ENCODE measurements at regions not wholly inside any gene's neighbourhood (a gene's known extent, or its start where the extent isn't known, plus 50 kb on each side); places are given as distances from the start of the nearest gene placed in this dataset.
"Not testable (repeated sequence)": the region's sequence is repeated elsewhere in the genome, so short reads cannot be mapped to it uniquely, and the experiment has no call there.

DNA sequence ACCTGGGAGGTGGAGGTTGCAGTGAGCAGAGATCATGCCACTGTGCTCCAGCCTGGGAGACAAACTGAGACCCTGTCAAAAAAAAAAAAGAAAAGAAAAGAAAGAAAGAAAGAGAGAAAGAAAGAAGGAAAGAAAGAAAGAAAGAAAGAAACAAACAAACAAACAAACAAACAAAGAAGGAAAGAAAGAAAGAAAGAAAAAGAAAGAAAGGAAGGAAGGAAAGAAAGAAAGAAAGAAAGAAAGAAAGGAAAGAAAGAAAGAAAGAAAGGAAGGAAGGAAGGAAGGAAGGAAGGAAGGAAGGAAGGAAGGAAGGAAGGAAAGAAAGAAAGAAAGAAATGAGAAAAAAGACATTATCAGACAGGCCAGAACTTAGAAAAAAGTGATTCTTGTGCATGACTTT, 291.0 kb upstream of the FOXK1 start:
- not testable (repeated sequence) for H3K4me3 ChIP-seq (ENCODE audit: insufficient read depth, low read depth, low read length); H3K27ac ChIP-seq (ENCODE audit: insufficient read depth, low read depth, low read length, poor library complexity, severe bottlenecking); H3K27me3 ChIP-seq (ENCODE audit: control insufficient read depth, insufficient read depth, low read length, poor library complexity, severe bottlenecking); H3K9me3 ChIP-seq (ENCODE audit: control insufficient read depth, low read length); H3K36me3 ChIP-seq (ENCODE audit: control insufficient read depth, insufficient read depth, low read length); H3K4me1 ChIP-seq (ENCODE audit: control insufficient read depth, insufficient read depth, low read length)

DNA sequence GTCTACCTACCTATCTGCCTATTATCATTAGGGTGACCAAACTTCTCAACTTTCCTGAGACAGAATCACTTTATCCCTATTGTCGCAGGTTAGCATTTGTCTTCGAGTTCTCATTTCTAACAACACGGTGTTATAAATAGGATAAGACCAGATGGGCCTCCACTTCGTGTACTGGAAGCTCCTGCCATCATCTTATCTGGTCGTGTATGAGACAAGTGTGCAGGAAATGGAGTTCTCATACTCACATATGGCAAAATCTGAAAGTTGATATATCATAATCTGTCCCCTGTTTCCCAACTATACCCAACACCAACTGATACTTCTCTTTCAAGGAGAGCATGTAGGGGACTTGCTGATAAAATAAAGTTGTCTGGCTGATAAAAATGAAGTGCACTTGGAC, 287.4 kb upstream of the FOXK1 start:
- 72 to 73% methylated on average over 4 to 5 of the region's 5 CpGs for WGBS, 2 experiments
- Histone ChIP-seq H3K27ac (ENCODE audit: insufficient read depth, low read depth, low read length, poor library complexity, severe bottlenecking) (no peak overlapping the region), H3K4me1 (ENCODE audit: control insufficient read depth, insufficient read depth, low read length) (no peaks in the 10 kb centered on the region), H3K36me3 (ENCODE audit: control insufficient read depth, insufficient read depth, low read length) (no peaks in the 10 kb centered on the region), H3K4me3 (ENCODE audit: insufficient read depth, low read depth, low read length) (no peak overlapping the region), H3K9me3 (ENCODE audit: control insufficient read depth, low read length) (no peaks in the 10 kb centered on the region), H3K27me3 (ENCODE audit: control insufficient read depth, insufficient read depth, low read length, poor library complexity, severe bottlenecking) (no peaks in the 10 kb centered on the region)

DNA sequence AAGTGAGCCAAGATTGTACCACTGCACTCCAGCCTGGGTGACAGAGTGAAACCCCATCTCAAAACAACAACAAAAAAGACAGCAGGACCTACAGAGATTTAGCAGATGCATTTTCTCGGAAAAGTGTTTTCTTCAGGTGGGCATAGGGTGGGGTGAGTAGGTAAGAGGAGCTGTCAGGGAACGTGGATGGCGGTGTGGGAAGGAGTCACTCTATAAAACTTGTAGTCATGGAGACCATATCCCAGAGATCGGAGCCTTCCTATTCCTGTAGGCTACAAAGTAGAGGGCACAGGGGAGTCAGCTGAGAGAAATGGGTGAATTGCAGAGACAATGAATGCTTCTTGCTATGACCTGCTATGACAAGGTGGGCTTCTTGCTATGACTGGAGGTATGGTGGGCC, 283.0 kb upstream of the FOXK1 start:
- Histone ChIP-seq H3K4me1 (ENCODE audit: control insufficient read depth, insufficient read depth, low read length) (no peaks in the 10 kb centered on the region), H3K27ac (ENCODE audit: insufficient read depth, low read depth, low read length, poor library complexity, severe bottlenecking) (no peak overlapping the region), H3K27me3 (ENCODE audit: control insufficient read depth, insufficient read depth, low read length, poor library complexity, severe bottlenecking) (no peaks in the 10 kb centered on the region), H3K4me3 (ENCODE audit: insufficient read depth, low read depth, low read length) (no peak overlapping the region), H3K9me3 (ENCODE audit: control insufficient read depth, low read length) (peaks cover 3% of the 10 kb centered on the region), H3K36me3 (ENCODE audit: control insufficient read depth, insufficient read depth, low read length) (no peaks in the 10 kb centered on the region)
- 84 to 88% methylated on average over 4 of the region's 4 CpGs for WGBS, 2 experiments

DNA sequence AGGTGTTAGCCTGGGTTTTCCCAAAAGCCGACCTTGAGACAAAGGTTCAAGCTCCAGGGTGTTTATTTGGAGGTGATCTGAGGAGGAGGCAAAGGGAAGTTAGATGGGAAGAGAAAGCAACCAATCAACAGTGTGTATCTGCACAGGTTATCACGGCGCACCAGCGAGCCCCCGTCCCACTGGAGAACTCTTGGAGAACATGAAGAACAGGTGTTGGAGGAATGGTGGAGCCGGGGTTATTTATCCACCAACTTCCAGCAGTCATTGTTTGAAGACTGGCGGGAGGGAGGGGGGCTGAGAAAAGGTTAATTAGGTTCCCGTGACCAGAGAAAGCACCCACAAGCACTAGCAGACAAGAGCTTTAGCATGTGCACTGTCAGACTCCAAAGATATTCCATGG, 282.5 kb upstream of the FOXK1 start:
- Histone ChIP-seq H3K9me3 (ENCODE audit: control insufficient read depth, low read length) (peaks cover 3% of the 10 kb centered on the region), H3K4me3 (ENCODE audit: insufficient read depth, low read depth, low read length) (no peak overlapping the region), H3K36me3 (ENCODE audit: control insufficient read depth, insufficient read depth, low read length) (no peaks in the 10 kb centered on the region), H3K27me3 (ENCODE audit: control insufficient read depth, insufficient read depth, low read length, poor library complexity, severe bottlenecking) (no peaks in the 10 kb centered on the region), H3K27ac (ENCODE audit: insufficient read depth, low read depth, low read length, poor library complexity, severe bottlenecking) (no peak overlapping the region), H3K4me1 (ENCODE audit: control insufficient read depth, insufficient read depth, low read length) (no peaks in the 10 kb centered on the region)
- WGBS, 2 experiments = 83 to 87% methylated on average over 8 of the region's 8 CpGs

DNA sequence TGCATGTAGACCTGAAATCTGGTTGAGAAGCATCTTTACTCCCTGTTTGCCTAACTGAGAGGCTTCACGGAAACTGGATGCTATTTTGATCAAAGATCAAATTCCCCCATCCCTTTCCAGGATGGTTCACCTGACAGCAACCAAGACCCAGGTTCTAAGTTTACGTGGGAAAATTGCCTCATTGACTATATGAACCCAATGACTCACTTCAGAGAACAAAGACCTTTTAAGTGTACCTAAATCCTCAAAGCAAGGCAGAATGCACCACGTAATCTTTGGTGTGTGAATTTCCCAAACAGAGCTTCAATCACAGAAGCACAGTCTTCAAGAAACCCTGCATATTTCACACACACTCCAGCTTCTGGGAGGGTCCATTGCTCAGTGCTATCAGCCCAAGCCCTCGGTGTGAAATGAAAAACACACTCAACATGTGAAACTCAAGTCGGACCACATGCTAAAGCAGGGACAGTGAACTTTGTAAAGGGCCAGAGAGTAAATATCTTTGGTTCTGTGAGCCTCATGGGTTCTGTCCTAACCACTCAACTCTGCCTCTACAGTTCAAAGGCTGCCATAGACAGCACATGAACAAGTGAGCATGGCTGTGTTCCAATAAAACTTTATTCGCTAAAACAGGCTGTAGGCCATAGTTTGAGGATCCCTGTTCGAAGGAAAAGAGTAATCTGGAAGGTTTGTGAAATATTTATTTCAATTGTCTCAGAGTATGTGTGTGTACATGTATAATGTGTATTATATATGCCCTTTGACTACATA, 275.6 kb upstream of the FOXK1 start:
- 71 to 75% methylated on average over 7 of the region's 7 CpGs for WGBS, 2 experiments
- Histone ChIP-seq H3K9me3 (ENCODE audit: control insufficient read depth, low read length) (peaks cover 8% of the 10 kb centered on the region), H3K4me1 (ENCODE audit: control insufficient read depth, insufficient read depth, low read length) (no peaks in the 10 kb centered on the region), H3K36me3 (ENCODE audit: control insufficient read depth, insufficient read depth, low read length) (no peaks in the 10 kb centered on the region), H3K27me3 (ENCODE audit: control insufficient read depth, insufficient read depth, low read length, poor library complexity, severe bottlenecking) (no peaks in the 10 kb centered on the region), H3K4me3 (ENCODE audit: insufficient read depth, low read depth, low read length) (no peak overlapping the region), H3K27ac (ENCODE audit: insufficient read depth, low read depth, low read length, poor library complexity, severe bottlenecking) (no peak overlapping the region)

DNA sequence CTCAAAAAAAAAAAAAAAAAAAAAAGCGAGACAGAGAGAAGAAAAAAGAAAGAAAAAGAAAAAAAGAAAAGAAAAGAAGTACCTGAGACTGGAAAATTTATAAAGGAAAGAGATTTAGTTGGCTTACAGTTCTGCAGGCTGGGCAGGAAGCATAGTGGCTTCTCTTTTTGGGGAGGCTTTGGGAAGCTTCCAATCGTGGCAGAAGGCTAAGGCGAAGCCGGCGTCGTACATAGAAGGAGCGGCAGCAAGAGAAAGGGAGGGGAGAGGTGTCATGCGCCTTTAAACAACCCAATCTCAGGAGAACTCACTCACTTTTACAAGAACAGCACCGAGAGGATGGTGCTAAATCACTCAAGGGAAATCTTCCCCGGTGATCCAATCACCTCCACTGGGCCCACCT, 272.1 kb upstream of the FOXK1 start:
- H3K4me1 ChIP-seq (ENCODE audit: control insufficient read depth, insufficient read depth, low read length) = no peaks in the 10 kb centered on the region
- WGBS, 2 experiments = 81 to 83% methylated on average over 10 of the region's 10 CpGs
- H3K36me3 ChIP-seq (ENCODE audit: control insufficient read depth, insufficient read depth, low read length) = no peaks in the 10 kb centered on the region
- no peak overlapping the region for H3K4me3 ChIP-seq (ENCODE audit: insufficient read depth, low read depth, low read length)
- peaks cover 7% of the 10 kb centered on the region for H3K9me3 ChIP-seq (ENCODE audit: control insufficient read depth, low read length)
- no peaks in the 10 kb centered on the region for H3K27me3 ChIP-seq (ENCODE audit: control insufficient read depth, insufficient read depth, low read length, poor library complexity, severe bottlenecking)
- H3K27ac ChIP-seq (ENCODE audit: insufficient read depth, low read depth, low read length, poor library complexity, severe bottlenecking) = no peak overlapping the region

DNA sequence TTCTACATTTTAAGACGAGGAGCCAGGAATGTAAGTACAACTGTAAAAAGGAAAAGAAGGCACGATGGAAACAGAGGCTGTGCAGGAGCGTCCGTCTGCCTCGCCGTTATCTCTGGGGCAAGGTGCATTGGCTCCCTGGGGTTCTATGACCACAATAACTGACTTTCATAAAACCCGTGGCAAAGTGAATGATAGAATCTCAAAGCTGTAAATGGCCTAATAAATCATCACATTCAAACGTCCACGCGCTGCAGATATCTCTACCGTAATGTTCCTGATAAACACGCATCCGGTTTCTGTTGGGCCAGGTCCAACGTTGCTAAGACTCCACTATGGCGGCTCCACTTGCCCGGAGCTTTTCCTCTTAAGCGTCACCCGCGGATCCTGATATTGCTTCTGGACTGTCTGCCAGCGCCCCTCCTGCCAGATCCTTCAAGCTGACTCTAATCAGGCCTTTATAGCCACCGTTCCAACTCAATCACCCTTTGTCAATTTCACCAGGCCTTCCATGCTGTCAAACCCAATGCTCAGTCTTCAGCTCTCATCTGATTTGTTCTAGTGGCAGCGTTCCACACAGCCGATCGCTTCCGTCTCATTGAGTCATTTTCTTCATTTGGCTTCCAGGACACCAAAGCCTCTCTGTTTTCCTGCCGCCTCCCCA, 265.6 kb upstream of the FOXK1 start:
- H3K9me3 ChIP-seq (ENCODE audit: control insufficient read depth, low read length) = peaks cover 4% of the 10 kb centered on the region
- no peaks in the 10 kb centered on the region for H3K27me3 ChIP-seq (ENCODE audit: control insufficient read depth, insufficient read depth, low read length, poor library complexity, severe bottlenecking)
- WGBS, 2 experiments = 80 to 83% methylated on average over 26 of the region's 26 CpGs
- H3K27ac ChIP-seq (ENCODE audit: insufficient read depth, low read depth, low read length, poor library complexity, severe bottlenecking) = no peak overlapping the region
- no peaks in the 10 kb centered on the region for H3K4me1 ChIP-seq (ENCODE audit: control insufficient read depth, insufficient read depth, low read length)
- H3K36me3 ChIP-seq (ENCODE audit: control insufficient read depth, insufficient read depth, low read length) = no peaks in the 10 kb centered on the region
- no peak overlapping the region for H3K4me3 ChIP-seq (ENCODE audit: insufficient read depth, low read depth, low read length)

DNA sequence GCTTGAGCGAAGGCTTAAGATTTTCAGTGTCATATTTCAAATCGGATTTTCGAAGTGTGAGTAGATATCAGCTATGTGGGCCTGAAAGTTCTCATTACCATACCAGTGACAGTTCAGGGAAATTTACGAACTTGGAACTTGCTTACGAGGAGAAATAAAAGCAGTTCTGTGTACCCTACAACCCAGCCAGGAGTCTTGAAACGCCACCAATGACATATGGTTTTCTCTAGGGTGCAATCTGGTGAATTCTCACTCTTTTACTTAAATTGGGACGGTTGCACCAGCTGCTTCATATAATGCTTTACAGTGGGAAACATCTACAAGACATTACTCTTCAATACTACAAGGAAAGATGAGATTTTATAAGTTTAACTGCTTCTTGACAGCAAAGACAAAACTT, 253.6 kb upstream of the FOXK1 start:
- no peaks in the 10 kb centered on the region for H3K4me1 ChIP-seq (ENCODE audit: control insufficient read depth, insufficient read depth, low read length)
- H3K27ac ChIP-seq (ENCODE audit: insufficient read depth, low read depth, low read length, poor library complexity, severe bottlenecking) = no peak overlapping the region
- H3K27me3 ChIP-seq (ENCODE audit: control insufficient read depth, insufficient read depth, low read length, poor library complexity, severe bottlenecking) = no peaks in the 10 kb centered on the region
- H3K4me3 ChIP-seq (ENCODE audit: insufficient read depth, low read depth, low read length) = no peak overlapping the region
- H3K9me3 ChIP-seq (ENCODE audit: control insufficient read depth, low read length) = peaks cover 2% of the 10 kb centered on the region
- H3K36me3 ChIP-seq (ENCODE audit: control insufficient read depth, insufficient read depth, low read length) = no peaks in the 10 kb centered on the region
- 75 to 78% methylated on average over 6 to 7 of the region's 7 CpGs for WGBS, 2 experiments

DNA sequence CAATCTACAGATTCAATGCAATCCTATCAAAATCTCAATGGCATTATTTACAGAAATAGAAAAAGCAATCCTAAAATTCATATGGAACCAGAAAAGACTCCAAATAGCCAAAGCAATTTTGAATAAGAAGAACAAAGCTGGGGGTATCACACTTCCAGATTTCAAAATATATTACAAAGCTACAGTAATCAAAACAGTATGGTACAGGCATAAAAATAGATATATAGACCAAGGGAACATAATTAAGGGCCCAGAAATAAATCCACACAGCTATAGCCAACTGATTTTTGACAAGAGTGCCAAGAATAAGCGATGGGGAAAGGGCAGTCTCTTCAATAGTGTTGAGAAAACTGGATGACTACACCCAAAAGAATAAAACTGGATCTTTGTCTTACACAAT, 251.9 kb upstream of the FOXK1 start:
- WGBS, 2 experiments = 0 to 27% methylated on average over 1 of the region's 1 CpG
- Histone ChIP-seq H3K27me3 (ENCODE audit: control insufficient read depth, insufficient read depth, low read length, poor library complexity, severe bottlenecking) (no peaks in the 10 kb centered on the region), H3K4me1 (ENCODE audit: control insufficient read depth, insufficient read depth, low read length) (no peaks in the 10 kb centered on the region), H3K4me3 (ENCODE audit: insufficient read depth, low read depth, low read length) (no peak overlapping the region), H3K9me3 (ENCODE audit: control insufficient read depth, low read length) (no peaks in the 10 kb centered on the region), H3K36me3 (ENCODE audit: control insufficient read depth, insufficient read depth, low read length) (no peaks in the 10 kb centered on the region), H3K27ac (ENCODE audit: insufficient read depth, low read depth, low read length, poor library complexity, severe bottlenecking) (no peak overlapping the region)

DNA sequence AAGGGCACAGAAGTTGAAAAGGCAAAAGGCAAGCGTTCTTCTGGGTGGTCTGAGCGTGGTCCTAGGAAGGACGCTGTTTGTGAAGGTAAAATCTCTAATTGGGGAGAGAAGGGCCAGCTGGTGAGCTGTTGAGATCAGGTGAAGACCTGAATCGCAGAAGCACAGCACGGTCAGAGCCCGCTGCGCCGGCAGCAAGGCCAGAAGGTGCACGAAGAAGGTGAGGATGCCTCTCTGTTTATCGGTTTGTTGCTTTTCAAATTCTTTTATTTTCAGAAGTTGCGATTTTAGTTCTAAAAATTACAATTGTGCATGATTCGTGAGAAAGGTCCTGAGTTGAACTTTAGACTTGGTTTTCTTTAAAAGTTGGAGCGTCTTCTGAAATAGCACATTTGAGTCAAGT, 247.8 kb upstream of the FOXK1 start:
- H3K9me3 ChIP-seq (ENCODE audit: control insufficient read depth, low read length) = no peaks in the 10 kb centered on the region

More for the DNA sequence above, 247.8 kb upstream of the FOXK1 start:
- no peak overlapping the region for H3K27ac ChIP-seq (ENCODE audit: insufficient read depth, low read depth, low read length, poor library complexity, severe bottlenecking)
- H3K27me3 ChIP-seq (ENCODE audit: control insufficient read depth, insufficient read depth, low read length, poor library complexity, severe bottlenecking) = no peaks in the 10 kb centered on the region
- no peak overlapping the region for H3K4me3 ChIP-seq (ENCODE audit: insufficient read depth, low read depth, low read length)
- WGBS, 2 experiments = 87 to 88% methylated on average over 13 of the region's 13 CpGs
- no peaks in the 10 kb centered on the region for H3K36me3 ChIP-seq (ENCODE audit: control insufficient read depth, insufficient read depth, low read length)
- H3K4me1 ChIP-seq (ENCODE audit: control insufficient read depth, insufficient read depth, low read length) = no peaks in the 10 kb centered on the region

Data from ectodermal cell (in vitro differentiated cells).